GM10266 (cell line): ENCODE measurements at regions not wholly inside any gene's neighbourhood (a gene's known extent, or its start where the extent isn't known, plus 50 kb on each side); places are given as distances from the start of the nearest gene placed in this dataset.

Source experiments
- DNase-seq: peaks from one replicate; pipeline ENCODE4 v3.0.0; 2012; ENCODE audit errors: extremely low spot score
- TF ChIP-seq, protein P1 (sequence below): IDR thresholded peaks from 2 replicates; pipeline ENCODE4 v1.5.1; 2012; ENCODE audit warnings: mild to moderate bottlenecking, low read depth; ENCODE audit not compliant: control insufficient read depth, insufficient read depth; ENCODE audit errors: missing control alignments

DNA sequence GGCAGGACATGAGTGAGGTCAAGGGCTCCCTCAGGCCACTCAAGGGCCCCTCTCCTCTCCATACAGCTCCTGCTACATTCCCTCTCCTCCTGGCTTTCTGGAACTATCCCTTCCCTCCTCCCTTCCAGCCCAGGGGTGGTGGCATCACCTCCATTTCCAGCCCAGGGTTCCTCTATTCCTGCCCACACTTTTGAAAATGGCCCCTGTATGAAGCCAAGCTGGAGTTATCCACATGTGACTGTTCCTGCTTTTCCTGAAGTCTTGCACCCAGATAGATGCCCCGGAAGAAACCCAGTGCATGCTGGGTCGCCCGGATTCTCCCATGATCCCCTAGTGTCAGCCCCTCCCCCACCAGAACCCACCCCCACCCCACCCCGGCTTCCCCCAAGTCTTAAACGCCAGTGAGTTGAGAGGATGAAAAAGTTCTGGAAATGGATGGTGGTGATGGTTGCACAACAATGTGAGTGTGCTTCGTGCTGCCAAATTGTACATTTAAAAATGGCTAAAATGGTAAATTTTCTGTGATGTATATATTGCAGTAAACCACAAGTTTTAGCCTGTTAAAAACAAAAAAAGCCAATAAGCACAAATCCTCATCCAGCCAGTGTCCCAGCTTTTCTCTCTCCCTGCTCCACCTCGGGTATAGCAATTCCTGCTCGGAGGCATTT is 136.9 kb downstream of the SCARB1 start:
- TF ChIP-seq, protein P1, sequence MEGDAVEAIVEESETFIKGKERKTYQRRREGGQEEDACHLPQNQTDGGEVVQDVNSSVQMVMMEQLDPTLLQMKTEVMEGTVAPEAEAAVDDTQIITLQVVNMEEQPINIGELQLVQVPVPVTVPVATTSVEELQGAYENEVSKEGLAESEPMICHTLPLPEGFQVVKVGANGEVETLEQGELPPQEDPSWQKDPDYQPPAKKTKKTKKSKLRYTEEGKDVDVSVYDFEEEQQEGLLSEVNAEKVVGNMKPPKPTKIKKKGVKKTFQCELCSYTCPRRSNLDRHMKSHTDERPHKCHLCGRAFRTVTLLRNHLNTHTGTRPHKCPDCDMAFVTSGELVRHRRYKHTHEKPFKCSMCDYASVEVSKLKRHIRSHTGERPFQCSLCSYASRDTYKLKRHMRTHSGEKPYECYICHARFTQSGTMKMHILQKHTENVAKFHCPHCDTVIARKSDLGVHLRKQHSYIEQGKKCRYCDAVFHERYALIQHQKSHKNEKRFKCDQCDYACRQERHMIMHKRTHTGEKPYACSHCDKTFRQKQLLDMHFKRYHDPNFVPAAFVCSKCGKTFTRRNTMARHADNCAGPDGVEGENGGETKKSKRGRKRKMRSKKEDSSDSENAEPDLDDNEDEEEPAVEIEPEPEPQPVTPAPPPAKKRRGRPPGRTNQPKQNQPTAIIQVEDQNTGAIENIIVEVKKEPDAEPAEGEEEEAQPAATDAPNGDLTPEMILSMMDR, result no peak
- DNase-seq, result no peak

DNA sequence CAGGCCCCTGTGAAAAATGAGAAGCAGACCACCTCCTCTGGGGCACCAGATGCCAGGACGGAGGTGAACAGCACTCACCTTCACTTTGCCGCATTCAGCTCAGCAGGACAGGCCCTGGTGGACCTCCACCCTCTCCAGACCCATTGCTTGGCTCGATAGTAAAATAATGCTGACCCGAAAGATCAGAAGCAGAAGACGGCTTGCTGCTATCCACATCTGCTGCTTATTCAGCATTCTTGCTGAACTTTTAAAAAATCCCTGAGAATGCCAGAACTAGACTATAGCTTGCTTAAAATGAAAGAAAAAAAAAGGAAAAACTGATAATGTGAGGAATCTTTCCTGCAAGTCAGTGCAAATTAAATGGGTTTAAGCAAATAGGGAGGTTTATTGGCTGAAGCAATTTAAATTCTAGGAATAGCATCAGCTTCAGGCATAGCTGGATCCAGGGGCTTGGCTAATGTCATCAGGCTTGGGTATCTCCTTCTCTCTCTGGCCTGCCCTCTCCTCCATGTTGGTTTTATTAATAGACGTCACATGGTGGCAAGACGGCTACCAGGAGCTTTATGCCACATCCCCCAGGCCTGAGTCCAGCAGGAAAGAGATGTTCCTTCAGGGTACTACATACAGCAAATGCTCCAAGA is 137.9 kb downstream of the SCARB1 start:
- TF ChIP-seq, protein P1, result no peak
- no peak for DNase-seq

DNA sequence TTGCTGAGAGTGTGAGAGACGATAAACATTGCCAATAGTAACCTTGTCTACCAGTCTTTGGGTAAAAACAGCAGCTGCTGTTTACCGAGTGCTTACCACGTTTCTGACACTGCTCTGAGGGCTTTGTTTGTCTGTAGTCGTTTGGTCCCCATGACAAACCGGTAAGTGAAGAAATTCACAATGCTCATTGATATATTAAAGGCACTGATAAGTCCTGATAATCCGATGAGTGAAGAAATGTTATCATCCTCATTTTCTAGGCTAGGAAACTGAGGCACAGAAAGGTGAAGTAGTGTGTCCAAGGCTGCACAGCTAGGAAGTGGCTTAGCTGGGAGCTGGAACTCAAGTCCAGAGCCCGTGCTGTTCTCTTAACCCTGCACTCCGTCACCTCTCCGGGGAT is 138.6 kb downstream of the SCARB1 start:
- no peak for DNase-seq
- TF ChIP-seq, protein P1, result no peak

DNA sequence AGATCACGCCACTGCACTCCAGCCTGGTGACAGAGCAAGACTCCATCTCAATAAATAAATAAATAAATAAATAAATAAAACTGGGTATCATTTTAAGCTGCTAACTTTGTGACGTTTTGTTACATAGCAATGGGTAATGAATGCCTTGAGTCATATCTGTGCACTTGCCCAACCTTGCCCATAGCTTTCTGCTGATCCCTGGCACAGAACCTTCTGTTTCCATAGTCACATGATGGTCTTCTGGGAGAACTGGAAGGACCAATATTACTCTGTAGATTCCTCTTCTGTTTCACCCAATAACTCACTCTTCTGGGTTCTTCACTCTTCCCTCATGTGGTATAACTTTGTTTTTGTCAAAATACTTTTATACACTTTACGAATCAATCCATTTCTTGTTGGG is 140.8 kb downstream of the SCARB1 start:
- TF ChIP-seq, protein P1, result no peak
- no peak for DNase-seq

DNA sequence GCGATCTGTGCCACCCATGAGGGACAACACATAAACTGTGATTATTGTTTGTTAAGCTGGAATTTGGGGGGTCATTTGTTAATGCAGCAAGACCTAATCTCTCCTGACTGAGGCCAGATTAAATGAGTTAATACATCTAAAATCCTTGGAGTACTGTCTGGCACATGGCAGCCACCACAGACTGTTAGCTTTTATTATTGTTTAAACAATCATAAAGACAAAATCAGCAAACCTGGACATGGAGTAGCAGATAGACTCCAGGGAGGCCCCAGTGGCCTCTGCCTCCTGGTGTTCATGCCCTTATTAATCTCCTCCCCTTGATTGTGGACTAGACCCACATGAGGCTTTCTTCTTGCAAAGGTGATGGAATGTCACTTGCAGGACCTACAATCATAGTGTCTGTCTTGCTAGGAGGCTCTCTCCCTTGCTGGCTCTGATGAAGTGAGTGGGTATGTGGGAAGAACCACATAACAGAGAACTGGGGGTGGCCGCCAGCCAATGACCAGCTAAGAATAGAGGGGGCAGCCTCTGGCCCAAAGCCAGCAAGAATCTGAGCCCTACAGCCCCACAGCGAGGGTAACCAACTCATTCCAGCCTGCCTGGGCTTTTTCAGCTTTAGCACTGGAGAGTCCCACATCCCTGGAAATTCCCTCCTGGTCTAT is 142.0 kb downstream of the SCARB1 start:
- DNase-seq, result no peak
- TF ChIP-seq, protein P1, result no peak

DNA sequence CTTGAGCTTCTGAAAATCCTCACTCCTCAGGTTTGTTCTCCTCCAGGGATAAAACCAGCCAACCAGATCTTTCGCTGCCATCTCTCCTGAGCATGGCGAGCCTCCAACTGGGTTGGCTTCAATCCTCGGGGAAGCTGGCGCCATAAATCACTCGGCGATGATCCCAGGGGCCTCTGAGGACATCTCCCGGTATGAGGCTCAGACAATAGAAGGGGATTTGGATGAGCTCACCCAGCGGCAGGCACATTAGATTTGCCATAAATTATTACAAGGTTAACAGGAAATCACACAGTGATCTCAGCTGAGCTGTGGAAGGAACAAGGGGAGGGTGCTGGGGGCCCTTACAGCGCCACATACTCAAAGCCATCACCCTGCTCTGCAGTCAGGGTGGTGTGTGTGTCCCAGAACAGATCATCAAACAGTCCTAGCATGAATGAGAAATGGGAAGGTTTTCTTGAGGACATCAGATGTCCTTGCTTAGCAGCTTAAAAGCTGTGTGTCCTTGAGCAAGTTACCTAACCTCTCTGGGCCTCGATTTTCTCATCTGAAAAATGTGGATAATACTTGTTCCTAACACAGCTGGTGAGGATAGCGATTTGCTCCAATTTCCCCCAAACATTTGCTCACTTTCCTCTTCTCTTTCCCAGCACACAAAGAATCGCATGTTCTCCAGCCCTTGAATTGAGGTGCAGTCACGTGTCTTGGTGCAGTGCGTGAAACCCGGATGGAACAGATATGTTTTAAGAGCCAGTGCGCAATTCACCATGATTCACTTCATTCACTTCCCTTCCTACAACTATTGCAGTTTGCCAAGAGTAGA is 142.8 kb downstream of the SCARB1 start:
- TF ChIP-seq, protein P1, result no peak
- no peak for DNase-seq
